Suprapubic skin (tissue), 3 donors: ENCODE measurements at regions not wholly inside any gene's neighbourhood (a gene's known extent, or its start where the extent isn't known, plus 50 kb on each side); places are given as distances from the start of the nearest gene placed in this dataset.

Source experiments
- CTCF ChIP-seq, 2 donors: fragments of 200-600 bp in 1 of 2; fragments of 450-650 bp in 1 of 2; sonication (generic) in 1 of 2; IDR thresholded peaks; one replicate each; pipeline ENCODE4 v1.5.1; 2016 to 2019; ENCODE audit warnings: antibody characterized with exemption in 2 of 2, mild to moderate bottlenecking in 1 of 2, moderate library complexity in 1 of 2
- POLR2A ChIP-seq, 2 donors: fragments of 450-650 bp; IDR thresholded peaks; one replicate each; pipeline ENCODE4 v1.6.1; 2017; ENCODE audit warnings: antibody characterized with exemption in 2 of 2, mild to moderate bottlenecking in 2 of 2, moderate library complexity in 2 of 2

GRCh38 chr7:109527833-109528232 is 958.2 kb downstream of the DNAJB9 start:
- no peak for TF ChIP-seq CTCF (IDR thresholded peaks at IDR 0.05)
- TF ChIP-seq POLR2A (IDR thresholded peaks at IDR 0.05) = no peak
